22Rv1 (cell line): ENCODE measurements at regions not wholly inside any gene's neighbourhood (a gene's known extent, or its start where the extent isn't known, plus 50 kb on each side); places are given as distances from the start of the nearest gene placed in this dataset.

Source experiments
- H3K27ac ChIP-seq: fragments of 450-650 bp; 2 replicates; pipeline ENCODE4 v1.5.1; 2017
- ZFX ChIP-seq: fragments of 450-650 bp; IDR thresholded peaks from 2 replicates; pipeline ENCODE4 v1.6.1; 2017; ENCODE audit warnings: antibody characterized with exemption, borderline replicate concordance
- TF ChIP-seq, protein P1 (sequence below): fragments of 450-650 bp; IDR thresholded peaks from 2 replicates; pipeline ENCODE4 v1.5.1; 2017; ENCODE audit warnings: mild to moderate bottlenecking

DNA sequence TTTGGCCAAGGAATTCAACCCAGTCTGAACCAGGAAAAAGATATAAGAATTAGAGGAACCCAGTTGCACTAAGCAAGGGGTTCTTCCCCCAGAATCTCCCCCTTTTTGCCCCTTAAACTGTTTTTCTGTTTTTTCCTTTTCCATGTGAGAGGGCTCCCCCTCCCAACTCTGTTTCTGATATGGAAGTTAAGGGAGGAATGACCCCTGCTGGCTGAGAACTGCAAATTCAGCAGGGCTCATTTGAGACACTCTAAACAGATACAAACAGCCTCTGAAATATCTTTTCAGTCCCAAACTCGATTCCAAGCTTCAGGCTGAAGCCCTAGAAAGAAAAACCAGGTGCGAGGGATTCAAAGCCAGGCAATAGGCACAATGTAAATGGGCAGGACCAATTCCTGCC is 132.7 kb downstream of the SLC41A2 start:
- TF ChIP-seq ZFX = no peak
- TF ChIP-seq, protein P1, sequence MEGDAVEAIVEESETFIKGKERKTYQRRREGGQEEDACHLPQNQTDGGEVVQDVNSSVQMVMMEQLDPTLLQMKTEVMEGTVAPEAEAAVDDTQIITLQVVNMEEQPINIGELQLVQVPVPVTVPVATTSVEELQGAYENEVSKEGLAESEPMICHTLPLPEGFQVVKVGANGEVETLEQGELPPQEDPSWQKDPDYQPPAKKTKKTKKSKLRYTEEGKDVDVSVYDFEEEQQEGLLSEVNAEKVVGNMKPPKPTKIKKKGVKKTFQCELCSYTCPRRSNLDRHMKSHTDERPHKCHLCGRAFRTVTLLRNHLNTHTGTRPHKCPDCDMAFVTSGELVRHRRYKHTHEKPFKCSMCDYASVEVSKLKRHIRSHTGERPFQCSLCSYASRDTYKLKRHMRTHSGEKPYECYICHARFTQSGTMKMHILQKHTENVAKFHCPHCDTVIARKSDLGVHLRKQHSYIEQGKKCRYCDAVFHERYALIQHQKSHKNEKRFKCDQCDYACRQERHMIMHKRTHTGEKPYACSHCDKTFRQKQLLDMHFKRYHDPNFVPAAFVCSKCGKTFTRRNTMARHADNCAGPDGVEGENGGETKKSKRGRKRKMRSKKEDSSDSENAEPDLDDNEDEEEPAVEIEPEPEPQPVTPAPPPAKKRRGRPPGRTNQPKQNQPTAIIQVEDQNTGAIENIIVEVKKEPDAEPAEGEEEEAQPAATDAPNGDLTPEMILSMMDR = peak; percentile 21
- H3K27ac ChIP-seq = no peak overlapping the region

DNA sequence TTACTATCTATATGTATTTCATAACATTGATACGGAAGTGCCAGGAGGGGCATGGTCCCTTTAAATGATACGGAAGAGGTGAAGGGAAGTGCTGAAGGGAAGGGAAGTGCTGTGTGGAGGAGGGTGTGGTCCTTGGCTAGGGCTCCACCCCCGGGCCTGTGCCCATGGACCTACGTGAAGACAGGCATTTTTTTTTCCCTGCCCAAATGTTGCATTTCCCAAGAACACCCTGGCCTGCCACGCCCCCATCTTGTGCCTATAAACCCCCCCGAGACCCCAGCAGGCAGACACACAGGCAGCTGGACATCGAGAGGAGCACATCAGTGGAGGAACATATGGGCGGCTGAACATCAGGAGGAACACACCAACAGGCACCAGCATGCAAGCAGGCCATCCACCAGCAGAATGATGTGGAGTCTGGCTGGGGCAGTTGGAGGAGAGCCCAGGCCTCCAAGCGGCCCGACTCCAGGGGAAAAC is 134.1 kb downstream of the SLC41A2 start:
- no peak overlapping the region for H3K27ac ChIP-seq
- TF ChIP-seq, protein P1 = no peak
- TF ChIP-seq ZFX = no peak

DNA sequence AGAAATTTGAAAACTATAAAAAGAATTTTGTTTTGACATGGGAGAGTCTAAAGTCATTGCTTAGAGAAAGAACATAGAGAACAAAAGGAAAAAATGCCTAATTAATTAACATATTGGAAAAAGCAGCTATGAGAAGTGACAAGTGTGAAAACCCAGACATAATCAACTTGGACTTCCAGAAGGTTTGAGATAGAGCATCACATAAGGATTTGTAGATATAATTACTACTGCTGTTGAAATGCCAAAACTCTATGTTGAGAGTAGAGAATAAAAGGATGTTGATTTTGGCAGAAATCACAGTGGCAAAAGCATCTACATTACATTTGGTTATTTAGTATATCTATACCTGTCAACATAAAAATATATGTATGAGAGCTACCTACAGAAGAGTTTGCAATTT is 135.1 kb downstream of the SLC41A2 start:
- H3K27ac ChIP-seq = no peak overlapping the region
- TF ChIP-seq, protein P1 = no peak
- TF ChIP-seq ZFX = no peak

DNA sequence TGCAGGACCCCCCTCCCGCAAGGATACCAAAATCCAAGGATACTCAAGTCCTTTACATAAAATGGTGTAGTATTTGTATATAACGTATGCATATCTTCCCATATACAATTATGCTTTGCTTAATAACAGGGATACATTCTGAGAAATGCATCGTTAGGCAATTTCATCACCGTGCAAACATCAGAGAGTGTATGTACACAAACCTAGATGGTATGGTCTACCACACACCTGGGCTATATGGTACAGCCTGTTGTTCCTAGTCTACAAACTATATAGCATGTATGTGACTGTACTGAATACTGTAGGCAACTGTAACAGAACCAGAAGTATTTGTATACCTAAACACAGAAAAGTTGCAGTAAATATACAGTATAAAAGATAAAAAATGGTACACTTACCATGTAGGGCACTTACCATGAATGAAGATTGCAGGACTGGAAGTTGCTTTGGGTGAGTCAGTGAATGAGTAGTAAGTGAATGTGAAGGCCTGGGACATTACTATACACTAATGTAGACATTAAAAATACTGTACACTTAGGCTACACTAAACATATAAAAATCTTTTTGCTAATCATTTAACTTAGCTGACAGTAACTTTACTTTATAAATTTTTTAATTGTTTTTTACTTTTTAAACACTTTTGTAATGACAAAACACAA is 141.1 kb downstream of the SLC41A2 start:
- TF ChIP-seq, protein P1 = no peak
- TF ChIP-seq ZFX = no peak
- no peak overlapping the region for H3K27ac ChIP-seq

DNA sequence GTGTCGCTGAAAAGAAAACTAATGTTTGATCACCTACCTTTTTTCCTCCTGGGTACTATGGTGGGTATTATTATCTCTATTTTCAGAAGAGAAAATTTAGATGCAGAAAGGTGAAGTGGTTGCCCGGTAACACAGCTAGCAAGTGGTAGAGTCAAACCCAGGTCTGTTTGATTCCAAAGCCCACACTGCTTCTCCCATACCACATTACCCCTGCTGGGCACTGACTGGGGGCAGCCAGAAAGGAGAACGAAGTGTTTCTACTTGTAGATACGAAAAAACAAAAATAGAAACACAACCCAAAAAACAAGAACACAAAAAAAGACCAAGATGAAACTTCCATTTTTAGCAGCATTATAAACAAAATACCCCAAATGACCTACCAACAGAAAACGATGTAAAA is 142.2 kb downstream of the SLC41A2 start:
- H3K27ac ChIP-seq = no peak overlapping the region
- TF ChIP-seq, protein P1 = no peak
- TF ChIP-seq ZFX = no peak

DNA sequence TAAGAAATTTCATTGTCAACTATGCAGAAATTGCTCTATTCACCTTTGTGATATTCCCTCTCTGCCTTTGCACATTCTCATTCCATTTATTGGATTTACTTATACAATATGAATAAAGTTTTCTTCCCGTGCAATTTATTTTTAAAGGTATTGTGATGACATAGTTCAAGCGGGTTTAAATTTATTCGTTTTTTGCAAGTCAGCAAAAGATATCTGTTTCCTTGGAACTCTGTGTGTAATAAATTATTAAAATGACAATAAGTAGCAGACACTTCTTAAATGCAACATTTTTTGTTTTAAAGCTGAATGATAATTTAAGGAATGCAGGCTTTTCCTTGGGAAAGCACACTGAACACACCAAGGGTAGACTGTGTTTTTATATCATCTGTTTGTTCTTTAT is 143.1 kb downstream of the SLC41A2 start:
- no peak overlapping the region for H3K27ac ChIP-seq
- no peak for TF ChIP-seq ZFX
- TF ChIP-seq, protein P1 = no peak
